AG04449 (cell line): ENCODE measurements at regions not wholly inside any gene's neighbourhood (a gene's known extent, or its start where the extent isn't known, plus 50 kb on each side); places are given as distances from the start of the nearest gene placed in this dataset.

ENCODE experiments used
- CTCF ChIA-PET: fragments of 350-600 bp; formaldehyde crosslinking; extraction: SDS; loops from one replicate; lab custom pipeline; 2021; ENCODE audit warnings: antibody characterized with exemption; lab: Yijun Ruan, JAX
- POLR2A ChIA-PET: fragments of 400-600, 350-600 bp; formaldehyde crosslinking; extraction: SDS; loops from one replicate; lab custom pipeline; 2020; ENCODE audit warnings: antibody characterized with exemption, inconsistent platforms; lab: Yijun Ruan, JAX
- DNase-seq: peaks from one replicate; pipeline ENCODE4 v3.0.0-alpha.2; 2010; ENCODE audit warnings: low read depth, low spot score
- H3K4me3 ChIP-seq: 2 replicates; pipeline ENCODE4 v1.5.1; 2011; ENCODE audit warnings: low read depth, mild to moderate bottlenecking, control low read depth, low read length
- TF ChIP-seq, protein P1 (sequence below): IDR thresholded peaks from one replicate; pipeline ENCODE4 v1.5.1; 2011; ENCODE audit warnings: mild to moderate bottlenecking, moderate library complexity, low read length, control low read depth, inconsistent platforms; ENCODE audit not compliant: insufficient read depth; ENCODE audit errors: missing control alignments

DNA sequence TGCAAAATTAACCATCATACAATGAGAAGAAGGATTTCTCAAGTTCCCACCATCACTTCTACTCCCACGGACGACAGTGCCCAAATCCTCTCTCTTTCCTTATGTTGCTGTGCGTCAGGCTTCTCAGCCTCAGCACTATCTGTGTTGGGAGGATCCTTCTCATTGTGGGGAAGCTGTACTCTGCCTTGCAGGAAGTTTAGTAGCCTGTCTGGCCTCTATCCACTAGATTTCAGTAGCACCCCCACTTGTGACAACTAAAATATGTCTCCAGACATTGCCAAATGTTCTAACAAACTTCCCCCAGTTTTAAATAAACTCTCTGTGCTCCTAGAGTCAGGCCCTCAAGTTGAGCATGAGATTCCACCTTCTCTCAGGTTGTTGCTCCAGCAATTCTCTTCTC, 545.9 kb upstream of the ZFP42 start:
- H3K4me3 ChIP-seq: no peak overlapping the region
- CTCF ChIA-PET: no interaction called here
- TF ChIP-seq, protein P1, sequence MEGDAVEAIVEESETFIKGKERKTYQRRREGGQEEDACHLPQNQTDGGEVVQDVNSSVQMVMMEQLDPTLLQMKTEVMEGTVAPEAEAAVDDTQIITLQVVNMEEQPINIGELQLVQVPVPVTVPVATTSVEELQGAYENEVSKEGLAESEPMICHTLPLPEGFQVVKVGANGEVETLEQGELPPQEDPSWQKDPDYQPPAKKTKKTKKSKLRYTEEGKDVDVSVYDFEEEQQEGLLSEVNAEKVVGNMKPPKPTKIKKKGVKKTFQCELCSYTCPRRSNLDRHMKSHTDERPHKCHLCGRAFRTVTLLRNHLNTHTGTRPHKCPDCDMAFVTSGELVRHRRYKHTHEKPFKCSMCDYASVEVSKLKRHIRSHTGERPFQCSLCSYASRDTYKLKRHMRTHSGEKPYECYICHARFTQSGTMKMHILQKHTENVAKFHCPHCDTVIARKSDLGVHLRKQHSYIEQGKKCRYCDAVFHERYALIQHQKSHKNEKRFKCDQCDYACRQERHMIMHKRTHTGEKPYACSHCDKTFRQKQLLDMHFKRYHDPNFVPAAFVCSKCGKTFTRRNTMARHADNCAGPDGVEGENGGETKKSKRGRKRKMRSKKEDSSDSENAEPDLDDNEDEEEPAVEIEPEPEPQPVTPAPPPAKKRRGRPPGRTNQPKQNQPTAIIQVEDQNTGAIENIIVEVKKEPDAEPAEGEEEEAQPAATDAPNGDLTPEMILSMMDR: no peak
- DNase-seq: no peak
- POLR2A ChIA-PET: no interaction called here

DNA sequence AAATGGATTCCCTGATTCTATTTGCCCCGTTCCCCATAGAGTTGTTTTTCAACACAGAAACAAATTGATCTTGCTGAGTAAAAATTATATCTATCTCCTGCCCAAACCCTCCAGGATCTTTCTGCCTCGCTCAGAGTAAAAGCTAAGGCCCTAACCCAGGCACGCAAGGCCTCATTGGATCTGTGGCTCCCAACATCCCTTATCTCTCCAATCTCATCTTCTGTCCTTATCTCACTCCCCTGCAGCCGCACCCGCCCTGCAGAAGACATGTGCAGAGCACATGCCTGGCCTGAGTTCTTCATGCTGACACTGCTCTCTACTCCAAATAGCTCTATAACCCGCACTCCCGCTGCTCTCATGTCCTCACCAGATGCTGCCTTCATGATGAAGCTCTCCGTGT, 543.8 kb upstream of the ZFP42 start:
- ChIA-PET CTCF (no interaction called here), POLR2A (interaction anchor here (0.7 kb wide), 1 partner anchor 1672 kb away, joined by 3 read pairs; no protein-coding TSS in a partner anchor)

DNA sequence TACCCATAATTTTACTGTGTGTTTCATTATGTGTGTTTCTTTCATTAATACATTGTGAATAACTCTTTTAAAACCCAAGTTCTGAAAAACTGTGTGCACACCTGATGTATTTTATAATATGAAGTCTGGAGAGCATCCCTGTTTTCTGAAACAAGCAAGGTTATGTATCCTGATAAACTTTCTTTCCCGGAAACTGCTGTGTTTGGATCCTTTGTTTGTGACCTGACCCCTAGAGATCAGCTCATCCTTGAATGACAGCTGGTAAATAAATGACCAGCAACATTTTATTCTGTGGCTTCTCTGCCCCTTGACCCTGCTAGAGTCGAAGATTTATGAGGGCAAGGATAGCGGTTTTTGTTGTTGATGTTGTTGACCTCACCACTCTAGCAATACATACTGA, 535.6 kb upstream of the ZFP42 start:
- TF ChIP-seq, protein P1: no peak
- CTCF ChIA-PET: no interaction called here
- POLR2A ChIA-PET: no interaction called here
- no peak overlapping the region for H3K4me3 ChIP-seq
- DNase-seq: no peak

More for the DNA sequence above, 543.8 kb upstream of the ZFP42 start:
- H3K4me3 ChIP-seq: no peak overlapping the region
- no peak for DNase-seq
- TF ChIP-seq, protein P1: no peak

GRCh38 chr4:187464573-187464972, 531.0 kb upstream of the ZFP42 start:
- ChIA-PET POLR2A (no interaction called here), CTCF (interaction anchor here (0.8 kb wide), 1 partner anchor 14 kb away, joined by 3 read pairs; no protein-coding TSS in a partner anchor)
- DNase-seq: no peak
- TF ChIP-seq, protein P1: no peak
- H3K4me3 ChIP-seq: no peak overlapping the region

- POLR2A ChIA-PET: no interaction called here
- no peak for DNase-seq
- TF ChIP-seq, protein P1: no peak
- H3K4me3 ChIP-seq: no peak overlapping the region
- CTCF ChIA-PET: interaction anchor here (1.2 kb wide), 1 partner anchor 10 kb away, joined by 5 read pairs; no protein-coding TSS in a partner anchor
Observed at GRCh38 chr4:187467224-187467623, 528.3 kb upstream of the ZFP42 start.

- TF ChIP-seq, protein P1: no peak
- CTCF ChIA-PET: no interaction called here
- DNase-seq: peak; percentile 14
- no peak overlapping the region for H3K4me3 ChIP-seq
- POLR2A ChIA-PET: interaction anchor here (1.6 kb wide), 1 partner anchor 9 kb away, joined by 9 read pairs; no protein-coding TSS in a partner anchor
Observed at GRCh38 chr4:187469627-187470026, 525.9 kb upstream of the ZFP42 start.
